NCI-H2107 treated with DMSO at 0.1 percent for 48 hours (cell line): ENCODE measurements at regions not wholly inside any gene's neighbourhood (a gene's known extent, or its start where the extent isn't known, plus 50 kb on each side); places are given as distances from the start of the nearest gene placed in this dataset.

Experiments
- DNase-seq: peaks from one replicate; lab custom pipeline; 2025; ENCODE audit not compliant: unreplicated experiment; lab: John Stamatoyannopoulos, UW

DNA sequence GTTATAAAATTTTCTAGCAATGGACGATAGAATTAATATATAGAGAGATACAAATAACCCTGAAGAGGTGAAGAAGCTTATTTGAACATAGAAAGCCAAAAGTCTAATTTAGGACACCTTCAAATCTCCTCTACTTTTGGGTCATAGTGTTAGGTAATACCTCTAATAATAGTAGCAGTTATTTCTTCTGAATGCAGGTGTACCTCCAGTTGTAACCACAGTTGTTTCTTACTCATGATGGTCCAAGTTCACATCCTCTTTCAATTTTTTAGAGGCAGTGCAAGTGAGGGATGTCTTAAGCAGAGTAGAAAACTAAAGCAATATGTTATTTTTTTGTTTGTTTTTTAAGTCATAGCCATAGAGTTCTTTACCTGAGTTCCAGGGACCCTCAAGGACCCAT, 429.5 kb downstream of the CCDC85A start:
- no peak for DNase-seq

- DNase-seq, result no peak
Measured at GRCh38 chr2:56613920-56614319, 430.1 kb downstream of the CCDC85A start.

DNA sequence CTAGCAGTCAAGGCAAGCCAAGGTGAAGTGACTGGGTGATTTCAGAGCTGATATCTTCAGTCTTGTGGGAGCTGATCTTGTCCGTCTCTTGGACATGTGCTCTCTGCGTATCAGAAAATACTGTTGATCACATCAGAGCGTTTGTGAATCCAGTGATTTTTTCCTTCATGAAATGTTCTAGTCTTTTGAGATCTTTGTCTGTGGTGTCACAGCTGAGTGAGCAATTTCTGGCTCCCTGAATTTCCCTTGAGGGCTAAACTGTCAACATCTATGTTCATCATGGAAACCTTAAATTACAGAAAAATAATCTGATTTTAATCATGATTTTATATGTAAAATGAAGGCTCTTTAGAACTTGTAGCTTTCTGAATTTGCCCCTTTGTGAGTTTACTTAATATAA, 432.0 kb downstream of the CCDC85A start:
- DNase-seq, result no peak

GRCh38 chr2:56624181-56624580, 440.4 kb downstream of the CCDC85A start:
- DNase-seq, result no peak

DNA sequence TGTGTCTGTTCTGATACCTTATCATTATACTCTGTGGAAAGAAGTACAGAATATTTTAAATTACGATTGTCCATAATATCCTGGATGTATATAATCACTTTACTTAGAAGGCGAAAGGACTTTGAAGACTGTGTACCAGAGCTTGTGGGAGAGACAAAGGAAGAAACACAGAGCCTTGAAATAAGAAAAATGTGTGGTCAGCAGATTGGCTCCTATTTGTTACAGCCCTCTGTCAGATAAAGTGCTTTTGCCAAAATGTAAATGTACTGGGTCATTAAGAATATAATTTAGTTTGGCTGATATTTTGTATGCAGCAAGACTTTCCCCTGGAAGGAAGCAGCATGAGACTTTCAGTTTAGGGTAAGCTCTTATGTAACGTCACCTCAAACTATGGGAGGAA, 443.1 kb downstream of the CCDC85A start:
- DNase-seq, result no peak

- DNase-seq, result no peak
Measured at GRCh38 chr2:56630286-56630685, 446.5 kb downstream of the CCDC85A start.

GRCh38 chr2:56647997-56648396, 464.2 kb downstream of the CCDC85A start:
- no peak for DNase-seq

DNA sequence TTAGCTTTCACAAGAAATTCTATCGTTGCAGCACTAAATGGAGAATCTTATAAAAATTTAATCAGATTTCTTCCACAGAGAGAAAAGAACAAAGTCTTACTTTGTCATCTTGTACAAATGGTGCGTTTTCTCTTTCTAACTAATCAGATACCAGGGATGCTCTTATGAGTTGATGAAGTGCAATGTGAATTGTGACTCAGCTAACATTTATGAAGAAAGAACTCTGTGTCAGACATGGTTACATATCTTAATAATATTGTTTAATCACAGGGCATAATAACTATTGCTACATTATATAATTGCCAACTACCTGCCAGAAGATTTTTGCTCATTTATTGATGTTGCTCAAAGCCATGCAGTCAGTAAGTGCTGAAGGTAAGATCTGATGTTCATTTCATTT, 465.0 kb downstream of the CCDC85A start:
- DNase-seq, result no peak

DNA sequence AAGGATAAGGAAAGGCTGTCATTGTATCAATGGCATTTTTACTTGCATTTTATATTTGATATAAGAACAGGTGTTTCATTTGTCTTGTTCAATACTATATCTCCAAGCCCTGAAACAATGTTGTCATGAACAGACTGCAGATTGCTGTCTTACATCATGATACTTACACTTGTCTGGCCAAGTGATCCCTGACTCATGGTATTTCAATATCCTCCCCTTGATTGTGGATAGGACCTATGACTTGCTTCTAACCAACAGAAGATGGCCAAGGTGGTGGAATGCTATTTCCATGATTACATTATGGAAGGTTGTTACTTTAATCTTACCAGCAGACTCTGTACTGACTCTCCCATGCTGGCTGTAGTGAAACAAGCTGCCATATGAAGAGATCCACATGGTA, 471.1 kb downstream of the CCDC85A start:
- no peak for DNase-seq

DNA sequence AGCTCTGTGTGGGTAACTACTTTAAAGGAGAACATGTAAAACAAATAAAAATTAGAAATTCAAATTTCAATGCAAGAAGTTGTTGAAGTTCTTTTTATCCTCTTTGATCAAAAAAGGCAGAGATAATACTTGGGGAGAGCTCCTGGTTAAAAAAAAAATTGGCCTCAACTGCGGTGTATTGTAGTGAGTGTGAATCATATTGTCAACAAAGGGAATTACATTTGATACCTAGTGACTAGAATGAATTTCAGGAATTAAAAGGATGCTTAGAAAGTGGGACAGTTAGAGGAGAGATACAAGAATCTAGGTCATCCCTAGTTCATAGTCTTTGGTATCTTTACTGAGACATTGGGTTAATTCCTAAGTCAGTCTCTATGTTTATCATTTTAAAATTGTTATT, 473.0 kb downstream of the CCDC85A start:
- DNase-seq, result no peak

DNA sequence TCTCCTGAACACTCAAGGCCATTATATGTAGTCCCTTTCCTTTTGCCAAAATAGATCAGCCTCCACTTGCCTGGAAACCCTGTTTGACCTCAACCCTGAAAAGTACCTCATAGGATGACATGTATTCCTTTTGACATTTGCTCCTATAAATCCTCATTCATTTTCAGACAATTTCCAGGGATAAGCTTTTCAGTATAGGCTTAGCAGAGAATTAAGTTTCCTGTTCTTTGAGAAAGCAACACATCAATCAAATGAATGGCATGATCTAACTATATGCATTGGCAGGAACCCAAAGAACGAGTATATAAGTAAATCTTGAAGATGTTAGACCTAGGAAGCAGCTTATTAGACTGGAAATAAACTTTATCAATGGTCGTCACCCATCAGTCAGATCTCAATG, 483.0 kb downstream of the CCDC85A start:
- DNase-seq, result no peak

GRCh38 chr2:56671973-56672569, 488.3 kb downstream of the CCDC85A start:
- no peak for DNase-seq

GRCh38 chr2:56674084-56674483, 490.3 kb downstream of the CCDC85A start:
- DNase-seq, result no peak

DNA sequence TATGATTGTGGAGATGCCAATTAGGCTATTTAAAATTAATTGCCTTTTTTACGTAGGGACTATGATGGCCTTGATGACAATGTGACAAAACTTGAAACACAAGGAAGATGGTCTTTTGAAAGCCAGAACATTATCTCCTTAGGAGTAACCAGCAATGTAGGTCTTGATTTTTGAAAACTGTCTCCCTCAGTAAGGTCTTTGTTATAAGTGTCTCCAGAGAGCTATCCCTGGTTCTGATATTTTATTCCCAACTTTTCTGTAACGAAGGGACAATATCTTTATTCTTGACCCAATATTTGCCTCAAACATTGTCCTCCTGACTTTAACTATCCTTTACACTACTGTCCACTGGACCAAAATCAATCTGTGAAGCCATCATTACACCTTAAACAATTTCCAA, 493.2 kb downstream of the CCDC85A start:
- DNase-seq, result no peak

- DNase-seq, result no peak
Measured at GRCh38 chr2:56680971-56681631, 497.3 kb downstream of the CCDC85A start.

GRCh38 chr2:56681659-56682396, 498.0 kb downstream of the CCDC85A start:
- no peak for DNase-seq

GRCh38 chr2:56682397-56682760, 498.6 kb downstream of the CCDC85A start:
- no peak for DNase-seq

- no peak for DNase-seq
Measured at GRCh38 chr2:56684327-56684726, 500.5 kb downstream of the CCDC85A start.

GRCh38 chr2:56685205-56685604, 501.4 kb downstream of the CCDC85A start:
- no peak for DNase-seq

- DNase-seq, result no peak
Measured at GRCh38 chr2:56687169-56687568, 503.4 kb downstream of the CCDC85A start.

GRCh38 chr2:56688661-56689060, 504.9 kb downstream of the CCDC85A start:
- DNase-seq, result no peak

- DNase-seq, result no peak
Measured at GRCh38 chr2:56693501-56693900, 509.7 kb downstream of the CCDC85A start.
